ENCODE measurements at regions not wholly inside any gene's neighbourhood (a gene's known extent, or its start where the extent isn't known, plus 50 kb on each side); places are given as distances from the start of the nearest gene placed in this dataset.

GRCh38 chr4:114773339-114773738 lies 174.7 kb downstream of the UGT8 start (continued):
- no peak for TF ChIP-seq E2F4 (IDR thresholded peaks at IDR 0.05; ENCODE audit: low read depth, low read length)

Data from GM12878 (cell line).